ENCODE measurements at regions not wholly inside any gene's neighbourhood (a gene's known extent, or its start where the extent isn't known, plus 50 kb on each side); places are given as distances from the start of the nearest gene placed in this dataset.

DNA sequence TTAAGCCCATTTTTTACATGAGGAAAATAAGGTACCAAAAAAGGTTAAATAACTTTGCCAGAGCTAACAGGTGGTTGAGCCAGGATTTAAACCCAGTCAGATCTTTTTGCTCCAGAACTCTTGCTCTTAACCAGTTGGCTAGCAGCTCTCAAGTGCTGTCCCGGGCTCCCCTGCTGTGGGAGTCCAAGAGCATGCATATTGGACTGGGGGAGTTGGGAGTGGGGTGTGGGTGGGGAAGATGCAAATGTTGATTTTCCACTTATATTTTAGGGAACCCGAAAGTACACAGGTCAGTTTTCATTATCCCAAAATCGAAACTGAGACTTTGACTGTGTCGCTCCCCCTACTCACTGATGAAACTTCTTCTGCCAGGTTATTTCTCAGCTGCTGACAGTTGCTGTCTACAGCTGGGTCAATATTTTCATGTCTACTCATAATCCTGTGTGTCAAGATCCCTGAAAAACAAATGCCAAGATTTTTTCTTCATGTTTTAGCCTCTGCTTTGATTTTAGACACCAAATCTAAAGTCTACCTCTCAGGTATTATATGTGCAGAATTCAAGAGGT is 172.3 kb upstream of the TMPO start:
- H3K9me3 ChIP-seq (ENCODE audit: control insufficient read depth, insufficient read depth, low read length), result no peaks in the 10 kb centered on the region
- no peak for DNase-seq (ENCODE audit: low read depth, low spot score)
- no peaks in the 10 kb centered on the region for H3K36me3 ChIP-seq (ENCODE audit: control insufficient read depth, insufficient read depth, low read length)
- H3K27me3 ChIP-seq (ENCODE audit: control insufficient read depth, insufficient read depth, low read length), result no peaks in the 10 kb centered on the region
- WGBS (ENCODE audit: insufficient coverage, insufficient read length), result no CpG with 5 or more reads among the region's 4 CpGs
- H3K4me1 ChIP-seq (ENCODE audit: control insufficient read depth, insufficient read depth, low read length), result no peaks in the 10 kb centered on the region; the same call in 1 of the 2 replicates
- no peak overlapping the region for H3K4me3 ChIP-seq (ENCODE audit: low read length)
- H3K27ac ChIP-seq (ENCODE audit: low read length), result no peak overlapping the region

DNA sequence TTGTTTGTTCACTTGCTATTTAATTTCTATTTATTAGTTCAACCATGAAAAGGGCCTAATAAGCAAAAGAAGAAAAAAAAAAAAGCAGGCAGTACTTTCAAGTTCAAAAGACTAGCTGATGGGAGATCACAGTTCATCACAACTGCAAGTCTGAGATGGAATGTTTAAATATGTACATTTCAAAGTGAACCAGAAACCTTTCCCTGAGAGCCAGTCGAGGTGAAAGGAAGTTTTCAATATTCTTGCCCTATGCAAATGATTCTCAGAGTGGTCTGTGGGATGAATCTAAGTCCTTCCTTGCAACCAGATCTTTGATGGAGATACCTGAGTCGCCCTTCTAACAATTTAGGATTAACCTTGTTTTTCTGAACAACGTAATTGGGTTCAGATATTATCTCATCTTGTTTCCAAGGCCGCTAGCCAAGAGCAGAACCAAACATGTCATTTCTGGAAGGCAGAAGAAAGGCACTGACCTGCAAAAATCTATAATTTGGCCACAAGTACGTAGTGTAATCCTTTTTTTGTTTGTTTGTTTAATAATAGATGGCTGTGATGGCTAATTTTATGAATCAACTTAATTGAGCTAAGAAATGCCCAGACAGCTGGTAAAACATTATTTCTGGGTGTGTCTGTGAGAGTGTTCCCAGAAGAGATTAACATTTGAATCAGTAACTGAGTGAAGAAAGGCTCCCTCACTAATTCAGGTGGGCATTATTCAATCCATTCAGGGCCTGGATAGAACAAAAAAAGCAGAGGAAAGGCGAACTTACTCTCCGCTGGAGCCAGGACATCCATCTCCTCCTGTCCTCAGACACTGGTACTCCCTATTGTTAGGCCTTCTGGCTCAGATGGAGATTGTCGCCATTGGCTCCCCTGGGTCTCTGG is 171.1 kb upstream of the TMPO start:
- H3K4me1 ChIP-seq (ENCODE audit: control insufficient read depth, insufficient read depth, low read length), result no peaks in the 10 kb centered on the region; the same call in 1 of the 2 replicates
- no peaks in the 10 kb centered on the region for H3K9me3 ChIP-seq (ENCODE audit: control insufficient read depth, insufficient read depth, low read length)
- no peak overlapping the region for H3K4me3 ChIP-seq (ENCODE audit: low read length)
- no peak for DNase-seq (ENCODE audit: low read depth, low spot score)
- H3K27me3 ChIP-seq (ENCODE audit: control insufficient read depth, insufficient read depth, low read length), result no peaks in the 10 kb centered on the region
- H3K36me3 ChIP-seq (ENCODE audit: control insufficient read depth, insufficient read depth, low read length), result no peaks in the 10 kb centered on the region
- no CpG with 5 or more reads among the region's 8 CpGs for WGBS (ENCODE audit: insufficient coverage, insufficient read length)
- H3K27ac ChIP-seq (ENCODE audit: low read length), result no peak overlapping the region

DNA sequence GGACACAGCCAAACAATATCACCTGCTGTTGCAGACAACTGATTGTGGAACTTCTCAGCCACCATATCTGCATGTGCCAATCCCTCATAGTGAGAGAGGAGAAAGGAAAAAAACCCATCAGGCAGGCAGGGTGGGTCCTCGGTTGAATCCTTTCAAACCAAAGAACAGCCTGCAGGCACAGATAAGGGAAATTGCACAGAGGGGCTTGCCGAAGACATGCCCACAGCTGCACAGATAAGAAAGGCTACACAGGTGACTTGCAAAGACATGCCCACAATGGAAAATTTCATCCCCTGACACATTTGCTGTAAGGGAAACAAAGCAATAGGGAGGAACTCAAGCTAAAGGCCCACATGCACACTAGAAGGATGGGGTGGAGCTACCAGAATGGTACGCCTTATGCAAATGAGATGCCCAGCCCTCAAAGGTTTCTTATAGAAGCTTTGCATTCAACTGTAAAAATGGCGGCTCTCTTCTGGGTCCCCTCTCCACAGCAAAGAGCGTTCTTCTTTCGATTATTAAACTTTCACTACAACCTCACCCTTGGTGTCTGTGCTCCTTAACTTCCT is 170.0 kb upstream of the TMPO start:
- Histone ChIP-seq H3K27me3 (ENCODE audit: control insufficient read depth, insufficient read depth, low read length) (no peaks in the 10 kb centered on the region), H3K36me3 (ENCODE audit: control insufficient read depth, insufficient read depth, low read length) (no peaks in the 10 kb centered on the region), H3K9me3 (ENCODE audit: control insufficient read depth, insufficient read depth, low read length) (no peaks in the 10 kb centered on the region), H3K4me3 (ENCODE audit: low read length) (no peak overlapping the region), H3K27ac (ENCODE audit: low read length) (no peak overlapping the region), H3K4me1 (ENCODE audit: control insufficient read depth, insufficient read depth, low read length) (no peaks in the 10 kb centered on the region; the same call in 1 of the 2 replicates)
- WGBS (ENCODE audit: insufficient coverage, insufficient read length), result no CpG with 5 or more reads among the region's 6 CpGs
- no peak for DNase-seq (ENCODE audit: low read depth, low spot score)

DNA sequence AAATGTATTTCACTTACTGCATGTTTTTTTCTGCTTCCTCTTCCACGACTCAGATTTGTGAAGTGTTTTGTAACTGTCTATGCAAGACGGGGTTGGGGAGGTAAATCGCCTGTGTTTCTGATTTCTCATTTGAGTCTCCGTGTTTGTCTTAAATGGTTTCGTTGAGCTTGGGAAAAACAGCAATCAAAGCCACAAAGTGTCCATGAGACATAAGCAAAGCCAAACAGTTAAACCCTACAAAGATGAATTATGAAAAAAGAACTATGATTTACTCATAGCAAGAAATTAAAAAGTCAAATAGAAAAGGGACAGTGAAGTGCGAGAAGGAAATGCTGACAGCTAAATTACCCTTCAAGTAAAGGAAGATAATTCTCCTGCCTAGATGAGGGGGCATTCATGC is 164.3 kb upstream of the TMPO start:
- no peaks in the 10 kb centered on the region for H3K9me3 ChIP-seq (ENCODE audit: control insufficient read depth, insufficient read depth, low read length)
- no peak overlapping the region for H3K4me3 ChIP-seq (ENCODE audit: low read length)
- H3K27ac ChIP-seq (ENCODE audit: low read length), result no peak overlapping the region
- no peak for DNase-seq (ENCODE audit: low read depth, low spot score)
- H3K4me1 ChIP-seq (ENCODE audit: control insufficient read depth, insufficient read depth, low read length), result no peaks in the 10 kb centered on the region
- H3K36me3 ChIP-seq (ENCODE audit: control insufficient read depth, insufficient read depth, low read length), result no peaks in the 10 kb centered on the region
- no CpG with 5 or more reads among the region's 6 CpGs for WGBS (ENCODE audit: insufficient coverage, insufficient read length)
- H3K27me3 ChIP-seq (ENCODE audit: control insufficient read depth, insufficient read depth, low read length), result no peaks in the 10 kb centered on the region

DNA sequence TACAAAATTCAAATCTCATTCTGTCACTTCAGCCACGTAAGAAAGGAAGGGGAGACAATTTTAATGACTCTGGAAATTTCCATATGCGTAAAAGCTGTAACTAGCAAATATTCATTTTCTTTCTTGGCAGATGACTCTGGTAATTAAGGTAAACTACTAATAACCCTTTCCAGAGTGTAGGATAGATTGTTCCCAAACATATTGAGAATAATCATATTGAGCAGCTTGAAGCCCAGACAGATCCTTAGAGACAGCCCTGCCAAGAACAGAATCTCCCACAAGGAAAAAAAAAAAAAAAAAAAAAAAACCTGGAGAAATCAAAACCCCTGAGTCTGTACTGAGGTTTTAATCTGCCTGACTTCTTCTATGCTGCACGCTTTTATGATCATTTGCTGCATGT is 163.6 kb upstream of the TMPO start:
- WGBS (ENCODE audit: insufficient coverage, insufficient read length), result no CpG with 5 or more reads among the region's 3 CpGs
- Histone ChIP-seq H3K4me3 (ENCODE audit: low read length) (no peak overlapping the region), H3K4me1 (ENCODE audit: control insufficient read depth, insufficient read depth, low read length) (no peaks in the 10 kb centered on the region), H3K9me3 (ENCODE audit: control insufficient read depth, insufficient read depth, low read length) (no peaks in the 10 kb centered on the region), H3K27ac (ENCODE audit: low read length) (no peak overlapping the region), H3K36me3 (ENCODE audit: control insufficient read depth, insufficient read depth, low read length) (no peaks in the 10 kb centered on the region), H3K27me3 (ENCODE audit: control insufficient read depth, insufficient read depth, low read length) (no peaks in the 10 kb centered on the region)
- no peak for DNase-seq (ENCODE audit: low read depth, low spot score)

DNA sequence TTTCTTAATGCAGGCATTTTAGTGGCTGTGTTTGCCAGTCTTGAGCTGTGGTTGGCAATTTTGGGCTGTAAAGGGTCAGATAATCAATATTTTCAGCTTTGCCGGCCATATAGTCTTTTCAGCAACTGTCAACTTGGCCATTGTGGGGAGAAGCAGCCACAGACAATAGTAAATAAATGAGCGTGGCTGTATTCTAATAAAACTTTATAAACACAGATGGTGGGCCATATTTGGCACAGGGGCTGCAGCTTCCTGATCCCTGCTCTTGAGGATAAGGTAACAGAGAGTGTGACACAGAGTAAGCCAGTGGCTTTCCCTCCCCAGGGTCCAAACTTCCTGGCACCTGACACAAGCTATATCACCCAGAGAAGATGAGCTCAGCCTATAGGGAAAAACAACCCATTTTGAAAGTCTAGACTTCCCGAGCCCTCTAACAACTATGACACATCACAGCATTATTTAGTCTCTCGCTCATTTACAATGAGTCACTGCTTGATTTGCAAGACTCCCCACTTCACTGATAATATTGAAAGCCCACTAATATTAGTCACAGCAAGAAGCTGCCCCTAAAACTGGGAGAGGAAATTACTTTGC is 163.1 kb upstream of the TMPO start:
- WGBS (ENCODE audit: insufficient coverage, insufficient read length), result no CpG with 5 or more reads among the region's 4 CpGs
- DNase-seq (ENCODE audit: low read depth, low spot score), result no peak

DNA sequence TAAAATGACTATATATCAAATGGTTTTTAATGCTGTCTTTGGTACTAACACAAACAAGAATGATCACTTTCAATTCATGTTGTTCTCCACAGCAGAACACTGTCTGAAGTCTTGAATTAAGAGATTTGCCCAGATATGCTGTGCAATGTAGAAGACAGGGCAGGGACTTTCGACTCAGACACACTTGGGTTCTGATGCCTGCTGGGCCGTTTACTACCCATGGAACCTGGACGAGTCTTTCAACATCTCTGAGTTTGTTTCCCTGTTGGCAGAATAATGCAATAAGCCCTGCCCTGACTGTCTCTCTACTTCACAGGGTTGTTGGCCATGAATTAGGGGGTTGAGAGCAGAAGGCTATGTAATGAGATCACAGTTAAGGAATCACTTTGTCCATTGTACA is 162.6 kb upstream of the TMPO start:
- Histone ChIP-seq H3K4me1 (ENCODE audit: control insufficient read depth, insufficient read depth, low read length) (no peaks in the 10 kb centered on the region), H3K36me3 (ENCODE audit: control insufficient read depth, insufficient read depth, low read length) (no peaks in the 10 kb centered on the region), H3K27ac (ENCODE audit: low read length) (no peak overlapping the region), H3K4me3 (ENCODE audit: low read length) (no peak overlapping the region), H3K9me3 (ENCODE audit: control insufficient read depth, insufficient read depth, low read length) (no peaks in the 10 kb centered on the region), H3K27me3 (ENCODE audit: control insufficient read depth, insufficient read depth, low read length) (no peaks in the 10 kb centered on the region)
- WGBS (ENCODE audit: insufficient coverage, insufficient read length), result no CpG with 5 or more reads among the region's 3 CpGs
- no peak for DNase-seq (ENCODE audit: low read depth, low spot score)

More for the DNA sequence above, 163.1 kb upstream of the TMPO start:
- Histone ChIP-seq H3K36me3 (ENCODE audit: control insufficient read depth, insufficient read depth, low read length) (no peaks in the 10 kb centered on the region), H3K4me1 (ENCODE audit: control insufficient read depth, insufficient read depth, low read length) (no peaks in the 10 kb centered on the region), H3K27ac (ENCODE audit: low read length) (no peak overlapping the region), H3K4me3 (ENCODE audit: low read length) (no peak overlapping the region), H3K27me3 (ENCODE audit: control insufficient read depth, insufficient read depth, low read length) (no peaks in the 10 kb centered on the region), H3K9me3 (ENCODE audit: control insufficient read depth, insufficient read depth, low read length) (no peaks in the 10 kb centered on the region)

DNA sequence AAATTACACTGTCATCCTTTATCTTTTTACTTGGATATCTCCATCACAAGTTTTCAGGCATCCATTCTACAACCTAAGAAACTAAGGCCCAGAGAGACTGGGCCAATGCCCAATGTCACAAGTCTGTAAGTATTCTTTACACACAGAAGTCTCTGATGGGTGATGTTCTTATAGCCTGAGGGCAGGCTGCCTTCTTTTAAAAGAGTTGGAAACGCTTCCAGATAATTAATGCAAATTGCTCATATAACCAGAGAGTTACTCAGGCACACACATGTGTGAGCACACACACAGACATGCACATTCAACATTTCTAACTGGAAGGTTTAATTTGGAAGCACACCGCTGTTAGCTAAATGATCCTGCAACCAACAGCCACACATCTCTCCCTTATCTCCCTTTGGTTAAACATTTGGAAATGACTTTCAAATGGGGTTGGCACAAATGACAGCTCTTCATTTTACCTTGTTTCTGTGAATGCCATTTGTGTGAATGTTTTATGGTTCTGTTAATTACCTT is 160.8 kb upstream of the TMPO start:
- H3K4me3 ChIP-seq (ENCODE audit: low read length), result no peak overlapping the region
- H3K9me3 ChIP-seq (ENCODE audit: control insufficient read depth, insufficient read depth, low read length), result no peaks in the 10 kb centered on the region
- H3K4me1 ChIP-seq (ENCODE audit: control insufficient read depth, insufficient read depth, low read length), result no peaks in the 10 kb centered on the region
- H3K36me3 ChIP-seq (ENCODE audit: control insufficient read depth, insufficient read depth, low read length), result no peaks in the 10 kb centered on the region
- no peaks in the 10 kb centered on the region for H3K27me3 ChIP-seq (ENCODE audit: control insufficient read depth, insufficient read depth, low read length)
- no peak overlapping the region for H3K27ac ChIP-seq (ENCODE audit: low read length)
- no CpG with 5 or more reads among the region's 2 CpGs for WGBS (ENCODE audit: insufficient coverage, insufficient read length)
- DNase-seq (ENCODE audit: low read depth, low spot score), result no peak

DNA sequence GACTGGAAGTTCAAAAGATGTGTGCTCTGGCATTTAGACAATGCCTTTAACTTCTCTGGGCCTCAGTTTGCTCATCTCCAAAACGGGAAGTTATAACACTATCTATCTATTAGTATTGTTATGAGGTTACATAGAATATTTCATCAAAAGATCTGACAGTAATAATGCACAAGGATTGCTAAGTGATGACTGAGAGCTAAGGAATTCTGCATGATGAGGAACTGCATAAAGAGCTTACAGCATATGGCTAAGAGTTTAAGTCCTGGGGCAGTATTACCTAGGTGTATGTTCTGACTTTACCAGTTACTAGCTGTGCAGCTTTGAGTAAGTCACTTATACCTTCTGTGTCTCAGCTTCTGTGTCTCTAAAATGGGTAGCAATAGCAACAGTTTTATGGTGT is 160.1 kb upstream of the TMPO start:
- no peaks in the 10 kb centered on the region for H3K36me3 ChIP-seq (ENCODE audit: control insufficient read depth, insufficient read depth, low read length)
- no peak overlapping the region for H3K4me3 ChIP-seq (ENCODE audit: low read length)
- H3K4me1 ChIP-seq (ENCODE audit: control insufficient read depth, insufficient read depth, low read length), result no peaks in the 10 kb centered on the region
- WGBS (ENCODE audit: insufficient coverage, insufficient read length), result no CpG with 5 or more reads among the region's 1 CpG
- H3K27ac ChIP-seq (ENCODE audit: low read length), result no peak overlapping the region
- H3K9me3 ChIP-seq (ENCODE audit: control insufficient read depth, insufficient read depth, low read length), result no peaks in the 10 kb centered on the region
- H3K27me3 ChIP-seq (ENCODE audit: control insufficient read depth, insufficient read depth, low read length), result no peaks in the 10 kb centered on the region
- DNase-seq (ENCODE audit: low read depth, low spot score), result no peak

DNA sequence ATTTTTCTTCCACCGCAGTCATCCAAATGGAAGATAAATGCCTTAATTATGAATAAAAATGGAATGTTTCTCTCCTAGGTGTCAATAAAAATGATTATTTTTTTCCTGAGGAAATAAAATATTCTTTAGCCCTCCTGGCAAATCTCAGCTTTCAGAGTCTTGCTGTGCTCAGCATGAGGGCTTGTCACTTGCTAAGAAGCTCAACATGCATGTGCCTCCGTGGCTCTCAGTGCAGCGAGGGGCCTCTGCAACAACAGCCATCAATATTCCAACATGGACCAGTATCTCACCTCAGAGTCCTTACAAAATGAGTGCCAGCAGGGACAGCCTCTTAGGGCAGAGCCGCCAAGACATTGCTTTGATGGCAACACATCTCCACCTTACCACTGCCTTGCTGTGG is 159.5 kb upstream of the TMPO start:
- no peak for DNase-seq (ENCODE audit: low read depth, low spot score)
- Histone ChIP-seq H3K4me3 (ENCODE audit: low read length) (no peak overlapping the region), H3K4me1 (ENCODE audit: control insufficient read depth, insufficient read depth, low read length) (no peaks in the 10 kb centered on the region), H3K27me3 (ENCODE audit: control insufficient read depth, insufficient read depth, low read length) (no peaks in the 10 kb centered on the region), H3K9me3 (ENCODE audit: control insufficient read depth, insufficient read depth, low read length) (no peaks in the 10 kb centered on the region), H3K36me3 (ENCODE audit: control insufficient read depth, insufficient read depth, low read length) (no peaks in the 10 kb centered on the region), H3K27ac (ENCODE audit: low read length) (no peak overlapping the region)
- WGBS (ENCODE audit: insufficient coverage, insufficient read length), result no CpG with 5 or more reads among the region's 4 CpGs

Data from iPS DF 6.9 (cell line).